Brain pericyte (primary cell): ENCODE measurements at regions not wholly inside any gene's neighbourhood (a gene's known extent, or its start where the extent isn't known, plus 50 kb on each side); places are given as distances from the start of the nearest gene placed in this dataset.

Source experiments
- DNase-seq: peaks from one replicate; pipeline ENCODE4 v3.0.0-alpha.2; 2012; ENCODE audit warnings: low read depth, low spot score

DNA sequence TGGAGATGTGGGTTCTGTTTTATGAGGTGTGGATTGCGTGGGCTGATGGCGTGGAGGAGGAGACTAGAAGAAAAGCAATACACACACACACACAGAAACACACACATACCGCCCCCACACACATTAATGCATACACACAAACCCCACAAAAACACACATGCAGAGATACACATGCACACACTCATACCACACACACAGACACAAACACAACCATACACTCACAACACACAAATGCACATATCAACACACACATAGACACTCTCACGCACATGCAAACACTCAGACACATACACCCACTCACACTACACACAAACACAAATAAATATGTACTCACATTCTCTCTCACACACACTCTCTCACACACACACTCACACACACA, 75.7 kb upstream of the UBL3 start:
- DNase-seq: no peak

GRCh38 chr13:29925457-29926097, 75.2 kb upstream of the UBL3 start:
- DNase-seq: no peak

DNA sequence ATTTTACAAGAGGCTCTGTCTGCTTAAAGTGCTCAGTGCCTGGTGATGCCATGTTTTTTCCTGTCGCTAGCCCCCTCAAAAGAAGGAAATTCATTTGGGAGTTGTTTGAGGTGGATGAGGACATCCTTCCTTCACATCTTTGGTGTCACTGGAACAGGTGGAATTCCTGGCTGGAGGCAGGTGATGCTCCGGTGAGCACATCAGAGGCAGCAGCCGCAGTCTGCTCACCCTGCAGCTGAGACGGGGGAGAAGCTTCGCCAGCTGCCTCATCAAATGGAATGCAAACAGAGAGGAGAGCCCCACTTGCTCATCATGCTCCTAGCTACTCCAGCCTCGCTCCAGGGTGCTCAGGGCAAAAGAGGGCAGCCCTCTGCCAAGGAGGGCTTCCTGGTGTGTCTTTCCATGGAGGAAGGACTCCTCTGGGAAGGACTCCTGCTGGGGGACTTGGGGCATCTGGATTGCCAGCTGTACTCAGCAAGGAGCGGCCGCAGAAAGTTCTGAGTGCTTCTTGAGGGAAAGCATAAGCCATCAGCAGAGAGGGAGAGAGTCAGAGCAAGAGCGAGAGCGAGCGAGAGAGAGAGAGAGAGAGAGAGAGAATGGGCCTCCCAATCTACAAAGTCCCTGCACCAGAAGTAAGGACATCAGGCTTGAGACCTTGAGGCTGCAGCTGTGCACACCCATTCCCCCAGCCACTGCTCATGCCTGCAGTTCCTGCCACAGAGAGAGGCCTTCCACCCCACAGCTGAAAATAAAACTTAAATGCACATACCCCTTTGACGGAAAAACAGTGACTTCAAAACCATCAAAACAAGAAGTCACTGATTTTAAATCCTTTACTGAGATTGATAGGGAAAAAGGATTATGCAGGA, 74.3 kb upstream of the UBL3 start:
- peak; percentile 53 for DNase-seq

GRCh38 chr13:29923554-29924481, 73.4 kb upstream of the UBL3 start:
- DNase-seq: peak; percentile 84

DNA sequence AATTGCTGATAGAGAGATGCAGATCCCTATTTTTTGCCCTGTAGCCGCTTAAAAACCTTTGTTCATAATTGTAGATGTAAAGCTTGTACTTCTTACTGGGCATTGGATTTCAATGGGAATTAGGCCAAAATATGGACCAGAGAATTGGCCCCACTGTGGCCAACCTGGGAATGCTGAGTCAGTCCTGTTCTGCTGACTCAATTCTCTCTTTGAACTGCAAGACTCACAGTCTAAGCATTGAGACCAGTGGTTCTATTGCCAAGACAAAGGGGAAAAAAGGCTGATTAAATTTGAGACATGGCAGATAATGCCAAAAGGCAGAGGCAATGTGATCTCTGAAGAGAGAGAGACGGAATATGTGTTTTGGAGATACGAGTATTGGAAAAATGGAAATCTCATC, 72.5 kb upstream of the UBL3 start:
- no peak for DNase-seq

- DNase-seq: no peak
These were observed 71.9 kb upstream of the UBL3 start for GRCh38 chr13:29922281-29922821.

- DNase-seq: no peak
These were observed 71.1 kb upstream of the UBL3 start for GRCh38 chr13:29921542-29921941.

DNA sequence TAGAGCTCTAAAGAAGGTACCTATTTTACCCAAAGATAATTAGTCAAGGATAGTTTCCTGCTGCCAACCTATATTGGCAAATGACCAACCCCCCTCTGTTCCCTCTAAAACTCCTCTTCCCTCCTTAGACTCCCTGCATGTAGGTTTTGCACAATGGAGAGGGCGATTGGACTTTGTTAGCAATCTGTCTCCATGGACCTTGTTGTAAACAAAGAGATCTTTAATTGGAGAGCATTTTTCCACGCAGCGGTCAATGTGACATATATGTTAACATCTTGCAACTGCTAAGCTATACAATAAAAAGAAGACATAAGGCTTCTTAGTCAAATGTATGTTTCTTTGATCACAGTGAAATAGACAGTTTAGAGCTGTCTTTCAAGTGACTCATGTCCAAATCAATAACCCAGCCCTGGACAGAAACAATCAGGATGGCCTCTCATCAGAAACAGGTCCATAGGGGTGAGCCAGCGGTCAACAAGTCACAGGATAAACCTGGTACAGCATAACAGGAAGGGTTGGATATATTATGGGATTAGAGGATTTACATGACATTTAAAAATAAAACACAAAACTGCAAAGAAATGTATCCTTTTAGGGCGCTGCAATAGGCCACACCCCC, 69.7 kb upstream of the UBL3 start:
- DNase-seq: no peak

DNA sequence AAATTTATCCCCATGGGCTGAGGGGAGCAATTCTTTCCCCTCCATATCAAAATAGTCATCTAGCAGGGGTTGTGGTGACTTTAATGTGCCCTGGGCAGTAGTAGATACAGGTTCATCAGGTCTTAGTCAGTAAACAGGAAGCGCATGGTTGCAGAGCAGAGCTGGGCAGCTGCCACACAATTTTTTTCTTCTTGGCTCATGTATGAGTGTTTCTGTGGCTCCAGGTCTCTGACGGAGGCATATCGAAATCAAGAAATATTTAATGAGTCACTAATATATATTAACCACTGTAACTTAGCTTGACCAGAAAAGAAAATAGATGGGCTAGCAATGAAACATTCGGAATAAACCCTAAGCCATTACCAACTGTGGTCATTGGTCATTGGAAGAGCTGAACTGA, 68.4 kb upstream of the UBL3 start:
- no peak for DNase-seq

DNA sequence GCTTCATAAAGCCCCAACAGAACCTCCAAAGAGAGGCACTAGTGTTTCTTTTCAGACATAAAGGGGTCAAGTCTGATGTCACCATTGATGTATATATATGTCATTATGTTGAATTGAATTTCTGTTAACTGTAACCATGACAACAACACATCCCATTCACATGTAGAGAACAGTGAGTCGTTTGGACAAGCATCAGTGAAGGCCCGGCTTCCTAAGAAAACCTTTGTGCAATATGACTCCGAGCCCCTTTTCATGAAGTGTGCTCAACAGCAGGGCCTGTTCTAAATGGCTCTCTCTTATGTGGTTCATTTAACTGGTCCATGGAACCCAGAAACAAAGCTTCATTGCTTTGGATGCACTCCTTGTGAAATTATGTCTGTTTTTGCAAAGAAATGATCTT, 67.2 kb upstream of the UBL3 start:
- no peak for DNase-seq

GRCh38 chr13:29914581-29914980, 64.2 kb upstream of the UBL3 start:
- DNase-seq: no peak

GRCh38 chr13:29911781-29912418, 61.5 kb upstream of the UBL3 start:
- DNase-seq: no peak

- DNase-seq: no peak
These were observed 59.7 kb upstream of the UBL3 start for GRCh38 chr13:29909975-29910674.

DNA sequence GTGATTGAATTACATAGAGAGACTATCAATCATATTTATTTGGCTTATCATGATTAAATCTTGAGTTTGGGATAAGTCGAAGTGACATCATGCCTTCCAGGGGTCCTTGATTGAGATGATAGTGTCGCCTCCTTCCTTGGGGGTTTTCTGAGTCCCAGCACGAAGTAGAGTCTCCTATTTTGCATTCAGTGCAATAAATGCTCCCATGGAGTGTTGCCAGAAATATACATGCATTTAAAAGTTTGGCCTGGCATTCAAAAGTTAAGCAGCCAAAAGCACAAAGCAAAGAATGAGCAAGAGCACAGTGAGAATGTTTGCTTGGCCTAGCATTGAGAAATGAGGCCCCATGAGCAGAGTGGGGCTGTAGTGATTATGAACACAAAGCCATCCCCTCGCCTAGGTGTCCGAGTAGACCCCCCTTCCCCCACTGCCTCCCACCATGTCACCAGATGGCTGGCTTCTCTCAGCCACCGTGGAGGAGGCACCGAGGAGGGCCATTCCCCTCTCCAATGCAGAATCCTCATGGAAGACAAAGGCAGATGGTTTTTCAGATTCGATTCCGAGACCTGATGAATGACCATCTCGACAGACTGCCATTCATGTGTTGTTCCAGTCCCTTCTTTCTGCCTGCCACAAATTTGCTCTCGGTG, 58.8 kb upstream of the UBL3 start:
- no peak for DNase-seq

DNA sequence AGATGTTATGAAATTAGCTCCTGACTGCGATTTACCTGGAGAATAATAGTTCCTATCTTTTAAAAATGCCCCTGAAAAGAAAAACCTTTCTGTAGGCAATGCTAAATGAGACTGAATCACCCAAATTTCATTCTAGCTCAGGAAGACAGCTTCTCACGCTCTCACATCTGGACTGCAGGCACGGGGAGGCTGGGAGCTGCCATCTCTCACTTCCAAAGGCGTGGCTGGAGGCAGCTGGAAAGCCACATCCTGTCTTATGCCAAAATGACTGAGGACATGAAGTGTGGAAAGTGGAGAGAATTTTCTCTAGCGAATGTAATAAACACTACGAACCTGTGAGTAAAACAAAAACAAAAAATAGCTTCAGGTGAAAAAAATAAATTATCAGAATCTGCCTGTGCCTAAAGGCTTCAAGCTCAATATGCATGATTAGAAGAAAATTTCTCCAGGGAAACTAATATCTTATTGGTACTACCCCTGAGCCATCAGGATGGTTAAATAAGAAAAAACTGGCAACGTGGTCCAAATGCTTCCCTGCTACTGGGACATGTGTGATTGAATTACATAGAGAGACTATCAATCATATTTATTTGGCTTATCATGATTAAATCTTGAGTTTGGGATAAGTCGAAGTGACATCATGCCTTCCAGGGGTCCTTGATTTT, 58.1 kb upstream of the UBL3 start:
- no peak for DNase-seq

DNA sequence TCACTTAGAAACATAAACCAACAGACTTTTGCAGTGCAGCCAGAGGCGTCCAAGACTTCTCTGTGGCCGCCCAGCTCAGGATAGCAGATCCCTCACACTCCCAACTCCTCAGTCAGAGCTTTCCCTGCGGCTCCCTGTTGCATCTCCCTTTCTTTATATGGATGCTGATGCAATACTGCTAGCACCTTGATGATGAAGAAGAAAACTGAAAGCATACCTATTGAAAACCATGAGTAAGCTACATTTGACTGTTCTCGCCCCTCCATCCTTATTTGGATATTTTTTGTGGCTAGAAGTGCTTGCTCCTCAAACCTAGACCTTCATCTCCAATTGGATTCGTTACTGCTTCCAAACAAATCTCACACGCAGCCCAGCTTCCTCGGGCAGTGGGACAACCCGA, 57.3 kb upstream of the UBL3 start:
- DNase-seq: no peak

DNA sequence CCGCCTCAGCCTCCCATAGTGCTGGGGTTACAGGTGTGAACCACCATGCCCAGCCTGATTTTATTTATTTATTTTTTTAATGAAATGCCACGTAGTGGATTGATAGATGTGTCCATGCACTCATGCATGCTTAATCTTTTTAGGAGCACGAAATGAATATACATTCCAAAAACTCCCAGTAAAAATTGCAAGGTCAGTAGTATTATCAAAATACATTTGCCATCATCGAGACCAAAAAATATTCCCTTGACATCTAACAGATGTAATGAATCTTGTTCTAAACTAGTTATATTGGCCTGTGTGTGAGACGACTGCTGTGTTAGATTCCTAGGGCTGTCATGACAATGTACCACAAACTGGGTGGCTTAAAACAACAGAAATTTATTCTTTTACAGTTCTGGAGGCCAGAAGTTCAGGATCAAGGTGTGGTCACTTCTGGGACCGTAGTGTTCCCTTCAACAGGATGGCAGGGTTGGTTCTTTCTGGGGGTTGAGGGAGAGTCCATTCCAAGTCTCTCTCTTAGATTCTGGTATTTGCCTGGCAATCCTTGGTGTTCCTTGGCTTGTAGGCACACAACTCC, 56.1 kb upstream of the UBL3 start:
- no peak for DNase-seq

- no peak for DNase-seq
These were observed 55.4 kb upstream of the UBL3 start for GRCh38 chr13:29905845-29906244.

DNA sequence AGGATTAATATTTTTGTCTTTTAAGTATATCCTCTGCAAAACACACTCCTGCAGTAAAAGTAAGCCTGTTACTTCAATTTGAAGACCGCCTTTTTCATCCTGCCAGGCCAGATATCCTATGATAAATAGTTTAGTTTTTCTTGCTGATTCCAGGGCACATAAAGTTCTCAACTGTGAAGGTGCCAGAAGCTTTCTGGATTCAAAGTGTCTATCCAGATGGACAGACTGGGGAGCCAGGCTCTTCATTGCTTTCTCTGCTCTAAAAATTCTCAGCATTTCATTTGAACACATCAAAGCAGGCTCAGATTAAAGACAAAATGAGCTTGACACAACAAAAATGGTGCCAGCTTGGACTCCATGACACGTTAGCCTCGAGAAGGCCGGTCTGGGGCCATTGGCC, 53.6 kb upstream of the UBL3 start:
- no peak for DNase-seq
